ENCODE measurements at regions not wholly inside any gene's neighbourhood (a gene's known extent, or its start where the extent isn't known, plus 50 kb on each side); places are given as distances from the start of the nearest gene placed in this dataset.

- Histone ChIP-seq H3K4me2 (ENCODE audit: insufficient read depth, low read length) (no peak overlapping the region), H3K79me2 (ENCODE audit: control insufficient read depth, insufficient read depth, low read length) (no peaks in the 10 kb centered on the region), H3K4me3 (replicated peaks in 1 of 3; ENCODE audit: insufficient read depth in 1 of 3, low read depth in 1 of 3, low read length in 3 of 3) (no peak overlapping the region), H3K27ac (ENCODE audit: insufficient read depth, low read depth, low read length) (no peak overlapping the region), H3K36me3 (ENCODE audit: control insufficient read depth in 2 of 2, extremely low read depth in 1 of 2, insufficient read depth in 2 of 2, low read length in 2 of 2) (no peaks in the 10 kb centered on the region), H3K4me1 (ENCODE audit: control insufficient read depth, extremely low read depth, insufficient read depth, low read length) (no peaks in the 10 kb centered on the region), H3K9ac (replicated peaks; ENCODE audit: extremely low read depth, insufficient read depth, low read length) (no peak overlapping the region), H2AFZ (ENCODE audit: low read depth, low read length) (no peak overlapping the region), H3K9me1 (replicated peaks; ENCODE audit: control insufficient read depth, extremely low read depth, insufficient read depth, low read length) (no peaks in the 10 kb centered on the region), H3K27me3 (ENCODE audit: control insufficient read depth in 2 of 2, insufficient read depth in 2 of 2, low read length in 2 of 2) (peaks cover 0 to 2% of the 10 kb centered on the region in 2 experiments), H3K9me3 (replicated peaks; ENCODE audit: control insufficient read depth, insufficient read depth, low read length) (no peaks in the 10 kb centered on the region), H4K20me1 (replicated peaks; ENCODE audit: control insufficient read depth, extremely low read depth, insufficient read depth, low read length) (no peaks in the 10 kb centered on the region)
- ChIA-PET CTCF (interaction anchor here (1.1 kb wide), 1 partner anchor 100 kb away, joined by 5 read pairs; no protein-coding TSS in a partner anchor), POLR2A (no interaction called here)
- FAIRE-seq (no peak), DNase-seq (ENCODE audit: low read depth, low spot score) (no peak)
- intact Hi-C loops (cut with micrococcal nuclease) = no loop called here
- no TSS peak for BruUV-seq (replicated peaks)
- TF ChIP-seq POLR2A (IDR thresholded peaks at IDR 0.05; ENCODE audit: low read depth, low read length) (no peak), POLR2AphosphoS5 (IDR thresholded peaks at IDR 0.05; ENCODE audit: insufficient read depth, low read depth, low read length) (no peak), FOS (IDR thresholded peaks at IDR 0.05; ENCODE audit: borderline replicate concordance, insufficient read depth, low read length) (no peak), EZH2 (IDR thresholded peaks at IDR 0.05; ENCODE audit: borderline replicate concordance, low read depth, low read length, severe bottlenecking) (no peak), JUN (IDR thresholded peaks at IDR 0.05; ENCODE audit: borderline replicate concordance, insufficient read depth, insufficient read length, low read depth) (no peak), MYC (IDR thresholded peaks at IDR 0.05; ENCODE audit: low read depth, low read length) (no peak), GATA2 (IDR thresholded peaks at IDR 0.05; ENCODE audit: insufficient read depth, insufficient read length, low read depth, low read length) (no peak), CTCF (IDR thresholded peaks at IDR 0.05; ENCODE audit: extremely low read depth in 1 of 2, insufficient read depth in 1 of 2, low read depth in 1 of 2, low read length in 2 of 2) (no peak), MAX (IDR thresholded peaks at IDR 0.05; ENCODE audit: insufficient read depth, insufficient read length) (no peak)
- dilution Hi-C loops (cut with MboI; ENCODE audit: extremely low pct_ligation_motif_present, low sequenced_read_pairs) = no loop called here
Observed at GRCh38 chr6:159108426-159108985, 60.7 kb upstream of the FNDC1 start.
